NT2/D1 (cell line): ENCODE measurements at regions not wholly inside any gene's neighbourhood (a gene's known extent, or its start where the extent isn't known, plus 50 kb on each side); places are given as distances from the start of the nearest gene placed in this dataset.

Experiments used
- SUZ12 ChIP-seq: IDR thresholded peaks from 2 replicates; pipeline ENCODE4 v1.6.1; 2011; ENCODE audit not compliant: insufficient read length, insufficient read depth; ENCODE audit errors: extremely low read depth
- YY1 ChIP-seq: IDR thresholded peaks from 2 replicates; pipeline ENCODE4 v1.6.1; 2011; ENCODE audit not compliant: insufficient read length, insufficient read depth
- ZNF274 ChIP-seq: IDR thresholded peaks from 2 replicates; pipeline ENCODE4 v1.6.1; 2011; ENCODE audit warnings: mild to moderate bottlenecking, low read depth, low read length

DNA sequence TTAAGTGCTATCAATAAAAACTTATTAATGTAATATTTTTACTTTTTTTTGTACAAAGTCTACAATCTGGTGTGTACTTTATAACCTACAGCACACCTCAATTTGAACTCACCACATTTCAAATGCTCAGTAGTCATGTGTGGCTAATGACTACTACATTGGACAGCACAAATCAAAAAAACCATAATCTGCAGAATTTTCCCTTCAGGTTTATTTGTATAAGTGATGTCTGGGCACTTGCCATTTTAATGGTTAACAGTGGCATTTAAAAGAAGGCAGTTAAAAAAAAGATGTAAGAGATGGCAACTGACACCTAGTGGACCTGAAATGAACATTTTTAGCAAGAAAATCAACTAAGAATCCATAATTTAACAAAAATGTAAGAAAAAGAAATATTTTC is 124.6 kb upstream of the NRBF2 start:
- TF ChIP-seq YY1, result no peak
- TF ChIP-seq SUZ12, result no peak
- no peak for TF ChIP-seq ZNF274
